SK-N-SH (cell line): ENCODE measurements at regions not wholly inside any gene's neighbourhood (a gene's known extent, or its start where the extent isn't known, plus 50 kb on each side); places are given as distances from the start of the nearest gene placed in this dataset.
"Not testable (repeated sequence)": the region's sequence is repeated elsewhere in the genome, so short reads cannot be mapped to it uniquely, and the experiment has no call there.

ENCODE experiments used
- CTCF ChIA-PET: fragments of 300-600, 350-600 bp; formaldehyde crosslinking; extraction: SDS; loops from one replicate; lab custom pipeline; 2021; lab: Yijun Ruan, JAX
- POLR2A ChIA-PET: fragments of 350-600 bp; sonication (Branson Sonifier 250); formaldehyde crosslinking; extraction: SDS; loops from one replicate; lab custom pipeline; 2020; ENCODE audit warnings: antibody characterized with exemption, inconsistent platforms; lab: Yijun Ruan, JAX
- DNase-seq: peaks from one replicate; pipeline ENCODE4 v3.0.0; 2012
- H2AFZ ChIP-seq: fragments of 200-600 bp; sonication (generic); 2 replicates; pipeline ENCODE4 v1.8.1; 2016; ENCODE audit warnings: antibody characterized with exemption, mild to moderate bottlenecking, low read depth
- H3F3A ChIP-seq: fragments of 200-600 bp; sonication (generic); replicated peaks from 2 replicates; pipeline ENCODE3; 2016; ENCODE audit warnings: antibody characterized with exemption, mild to moderate bottlenecking; ENCODE audit not compliant: insufficient read depth
- H3K27ac ChIP-seq, 2 experiments: fragments of 200-500 bp in 1 of 2; fragments of 200-600 bp in 1 of 2; sonication (Bioruptor generic) in 1 of 2; sonication (generic), shearing (Covaris generic) in 1 of 2; 2 replicates each; pipeline versions ENCODE4 v1.5.1 to v1.6.1; 2014 to 2016; ENCODE audit warnings: low read depth in 2 of 2, inconsistent platforms in 1 of 2, low read length in 1 of 2, mild to moderate bottlenecking in 1 of 2, mixed read lengths in 1 of 2
- H3K27me3 ChIP-seq: fragments of 200-600 bp; sonication (generic), shearing (Covaris generic); 2 replicates; pipeline ENCODE4 v1.6.1; 2016; ENCODE audit warnings: mixed run types; ENCODE audit not compliant: insufficient read depth
- H3K36me3 ChIP-seq, 2 experiments: fragments of 200-500 bp in 1 of 2; fragments of 200-600 bp in 1 of 2; sonication (Bioruptor generic) in 1 of 2; sonication (generic) in 1 of 2; replicated peaks in 1 of 2; 2 replicates each; pipeline versions ENCODE3 to v1.5.1; 2014 to 2016; ENCODE audit warnings: low read length in 1 of 2, mild to moderate bottlenecking in 1 of 2; ENCODE audit not compliant: insufficient read depth in 2 of 2, control insufficient read depth in 1 of 2
- H3K4me1 ChIP-seq, 2 experiments: fragments of 200-500 bp in 1 of 2; fragments of 200-600 bp in 1 of 2; sonication (Bioruptor generic) in 1 of 2; sonication (generic), shearing (Covaris generic) in 1 of 2; 2 replicates each; pipeline versions ENCODE4 v1.5.1 to v1.6.1; 2014 to 2016; ENCODE audit warnings: low read depth in 1 of 2, low read length in 1 of 2, mixed run types in 1 of 2; ENCODE audit not compliant: insufficient read depth in 2 of 2, control insufficient read depth in 1 of 2
- H3K4me2 ChIP-seq: fragments of 200-600 bp; sonication (generic), shearing (Covaris generic); 2 replicates; pipeline ENCODE4 v1.6.1; 2017; ENCODE audit warnings: mixed run types
- H3K4me3 ChIP-seq, 2 experiments: fragments of 200-500 bp in 1 of 2; fragments of 200-600 bp in 1 of 2; sonication (Bioruptor generic) in 1 of 2; sonication (generic), shearing (Covaris generic) in 1 of 2; 2 replicates each; pipeline versions ENCODE4 v1.5.1 to v1.8.1; 2014 to 2016; ENCODE audit warnings: low read depth in 2 of 2, inconsistent platforms in 1 of 2, low read length in 1 of 2, mild to moderate bottlenecking in 1 of 2, mixed read lengths in 1 of 2, moderate library complexity in 1 of 2
- H3K79me2 ChIP-seq: fragments of 200-600 bp; sonication (generic); 2 replicates; pipeline ENCODE4 v1.8.1; 2017; ENCODE audit warnings: mild to moderate bottlenecking; ENCODE audit not compliant: insufficient read depth
- H3K9ac ChIP-seq: fragments of 200-600 bp; sonication (generic); 2 replicates; pipeline ENCODE4 v1.6.1; 2017; ENCODE audit warnings: mixed run types
- H3K9me2 ChIP-seq: fragments of 200-600 bp; sonication (generic); 2 replicates; pipeline ENCODE4 v1.6.1; 2017; ENCODE audit warnings: mixed run types
- H3K9me3 ChIP-seq: fragments of 200-600 bp; sonication (generic); 2 replicates; pipeline ENCODE4 v1.6.1; 2017; ENCODE audit warnings: mixed run types, mild to moderate bottlenecking, moderate library complexity
- H4K20me1 ChIP-seq: fragments of 200-600 bp; sonication (generic); 2 replicates; pipeline ENCODE4 v1.6.1; 2017; ENCODE audit warnings: mild to moderate bottlenecking, mixed run types; ENCODE audit not compliant: insufficient read depth
- ELF1 ChIP-seq: IDR thresholded peaks from 2 replicates; pipeline ENCODE4 v1.4.0; 2012
- FOSL2 ChIP-seq: IDR thresholded peaks from 2 replicates; pipeline ENCODE4 v1.4.0; 2012; ENCODE audit warnings: low read depth, mild to moderate bottlenecking, moderate library complexity, borderline replicate concordance
- FOXM1 ChIP-seq: IDR thresholded peaks from 2 replicates; pipeline ENCODE4 v1.4.0; 2012; ENCODE audit warnings: low read depth, mild to moderate bottlenecking
- GABPA ChIP-seq: IDR thresholded peaks from 2 replicates; pipeline ENCODE4 v1.4.0; 2012; ENCODE audit warnings: low read depth, mild to moderate bottlenecking
- MEF2A ChIP-seq: IDR thresholded peaks from 2 replicates; pipeline ENCODE4 v1.4.0; 2012; ENCODE audit warnings: low read depth, borderline replicate concordance
- NRF1 ChIP-seq: IDR thresholded peaks from 2 replicates; pipeline ENCODE4 v1.6.1; 2012; ENCODE audit warnings: low read depth, mild to moderate bottlenecking, low read length
- RAD21 ChIP-seq: IDR thresholded peaks from 2 replicates; pipeline ENCODE4 v1.6.1; 2012; ENCODE audit warnings: mild to moderate bottlenecking, low read length
- RCOR1 ChIP-seq: fragments of 150-350 bp; IDR thresholded peaks from 2 replicates; pipeline ENCODE4 v1.6.1; 2017; ENCODE audit warnings: antibody characterized with exemption, low read length
- RXRA ChIP-seq: IDR thresholded peaks from 2 replicates; pipeline ENCODE4 v1.4.0; 2012; ENCODE audit warnings: low read depth, mild to moderate bottlenecking, borderline replicate concordance
- TAF1 ChIP-seq: IDR thresholded peaks from 2 replicates; pipeline ENCODE4 v1.6.1; 2012; ENCODE audit warnings: low read depth, mild to moderate bottlenecking, low read length, moderate library complexity, borderline replicate concordance
- TCF12 ChIP-seq: IDR thresholded peaks from 2 replicates; pipeline ENCODE4 v1.4.0; 2012
- TEAD4 ChIP-seq: IDR thresholded peaks from 2 replicates; pipeline ENCODE4 v1.4.0; 2012; ENCODE audit warnings: mild to moderate bottlenecking, borderline replicate concordance; ENCODE audit not compliant: insufficient read depth
- USF1 ChIP-seq: IDR thresholded peaks from 2 replicates; pipeline ENCODE4 v1.4.0; 2012; ENCODE audit warnings: low read depth, borderline replicate concordance
- WGBS: methylation state at CpG from one replicate; pipeline ENCODE4 v1.1.6; 2017; ENCODE audit warnings: low lambda C conversion rate; 5-methylcytosine and 5-hydroxymethylcytosine counted together
- TF ChIP-seq, protein P1 (sequence below): IDR thresholded peaks from 2 replicates; pipeline ENCODE4 v1.4.0; 2012; ENCODE audit warnings: low read depth
- TF ChIP-seq, protein P2 (sequence below): IDR thresholded peaks from 2 replicates; pipeline ENCODE4 v1.4.0; 2012; ENCODE audit warnings: low read depth, borderline replicate concordance
- TF ChIP-seq, protein P3 (sequence below): fragments of 200-600 bp; sonication (generic); IDR thresholded peaks from 2 replicates; pipeline ENCODE4 v1.6.1; 2017; ENCODE audit warnings: antibody characterized with exemption, mild to moderate bottlenecking, moderate library complexity

DNA sequence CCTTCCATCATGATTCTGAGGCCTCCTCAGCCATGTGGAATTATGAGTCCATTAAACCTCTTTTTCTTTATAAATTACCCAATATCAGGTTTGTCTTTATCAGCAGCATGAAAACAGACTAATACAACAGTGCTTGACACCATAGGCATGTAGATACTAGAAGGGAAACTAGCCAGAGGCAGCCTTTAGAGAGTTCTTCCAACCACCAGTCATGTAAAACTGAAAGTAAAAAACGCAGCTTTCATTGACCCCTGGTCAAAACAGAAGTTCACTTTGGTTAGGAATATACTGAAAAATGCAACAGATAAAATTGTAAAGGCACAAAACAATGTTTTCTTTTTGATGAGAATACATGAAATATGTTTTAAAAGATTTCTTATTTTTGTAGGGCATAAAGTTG, 122.8 kb upstream of the L3MBTL4 start:
- H3K36me3 ChIP-seq: no peaks in the 10 kb centered on the region
- H4K20me1 ChIP-seq: no peaks in the 10 kb centered on the region
- no peaks in the 10 kb centered on the region for H3K79me2 ChIP-seq
- no peak overlapping the region for H3K9ac ChIP-seq
- no peak overlapping the region for H3K4me2 ChIP-seq
- H3K4me3 ChIP-seq: no peak overlapping the region
- TF ChIP-seq RAD21: no peak
- TF ChIP-seq ELF1: no peak
- TF ChIP-seq USF1: no peak
- TF ChIP-seq TEAD4: no peak
- TF ChIP-seq TCF12: no peak
- no peak for TF ChIP-seq FOSL2
- TF ChIP-seq RCOR1: no peak
- TF ChIP-seq, protein P1, sequence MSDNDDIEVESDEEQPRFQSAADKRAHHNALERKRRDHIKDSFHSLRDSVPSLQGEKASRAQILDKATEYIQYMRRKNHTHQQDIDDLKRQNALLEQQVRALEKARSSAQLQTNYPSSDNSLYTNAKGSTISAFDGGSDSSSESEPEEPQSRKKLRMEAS: no peak
- TF ChIP-seq RXRA: no peak
- TF ChIP-seq NRF1: no peak
- POLR2A ChIA-PET: no interaction called here
- no peak overlapping the region for H3K27ac ChIP-seq
- CTCF ChIA-PET: interaction anchor here (0.6 to 3.6 kb wide), 5 partner anchors 19 to 658 kb away, joined by 3 to 16 read pairs (median 7); no protein-coding TSS in a partner anchor
- 20% methylated on average over 1 of the region's 1 CpG for WGBS
- H2AFZ ChIP-seq: no peak overlapping the region
- no peaks in the 10 kb centered on the region for H3F3A ChIP-seq
- no peaks in the 10 kb centered on the region for H3K9me3 ChIP-seq
- DNase-seq: no peak
- no peaks in the 10 kb centered on the region for H3K9me2 ChIP-seq
- H3K27me3 ChIP-seq: no peaks in the 10 kb centered on the region
- no peaks in the 10 kb centered on the region; a peak in 1 of 4 replicates for H3K4me1 ChIP-seq

GRCh38 chr18:6541131-6541679, 126.5 kb upstream of the L3MBTL4 start:
- POLR2A ChIA-PET, H3K27ac ChIP-seq: not testable (repeated sequence)

DNA sequence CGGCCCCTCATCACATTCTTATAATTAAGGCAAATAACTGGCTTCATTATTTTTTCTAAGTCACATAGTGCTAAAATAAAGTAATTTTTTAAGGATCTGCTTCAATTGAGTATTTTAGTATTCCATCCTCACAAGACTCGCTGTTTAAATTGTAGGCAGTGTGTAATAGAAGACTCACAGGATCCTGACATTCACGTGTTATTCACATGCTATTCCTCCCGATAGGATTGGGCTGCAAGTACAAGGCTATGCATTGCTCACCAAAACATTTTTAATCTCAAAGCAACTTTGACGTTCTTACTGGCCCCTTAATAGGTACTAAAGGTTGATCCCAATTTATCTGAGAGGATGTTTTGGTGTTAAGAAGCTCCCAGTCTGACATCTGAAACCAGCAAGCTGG, 127.6 kb upstream of the L3MBTL4 start:
- H3K4me1 ChIP-seq: peaks cover 0 to 2% of the 10 kb centered on the region in 2 experiments; a peak in 1 of 4 replicates
- H3K9me3 ChIP-seq: no peaks in the 10 kb centered on the region
- H3K4me2 ChIP-seq: no peak overlapping the region
- no peaks in the 10 kb centered on the region for H3K79me2 ChIP-seq
- DNase-seq: no peak
- H2AFZ ChIP-seq: no peak overlapping the region
- no peaks in the 10 kb centered on the region for H3K27me3 ChIP-seq
- no peak overlapping the region for H3K27ac ChIP-seq
- POLR2A ChIA-PET: interaction anchor here (0.5 kb wide), 1 partner anchor 282 kb away, joined by 3 read pairs; no protein-coding TSS in a partner anchor
- H4K20me1 ChIP-seq: no peaks in the 10 kb centered on the region
- no peak overlapping the region for H3K9ac ChIP-seq
- CTCF ChIA-PET: interaction anchor here (0.7 to 4.8 kb wide), 27 partner anchors 10 to 674 kb away, joined by 3 to 100 read pairs (median 7); partner anchors contain the start of gene ARHGAP28
- H3K9me2 ChIP-seq: no peaks in the 10 kb centered on the region
- 72% methylated on average over 5 of the region's 5 CpGs for WGBS
- no peaks in the 10 kb centered on the region for H3K36me3 ChIP-seq
- no peak overlapping the region for H3K4me3 ChIP-seq
- no peaks in the 10 kb centered on the region for H3F3A ChIP-seq
- TF ChIP-seq TCF12 (no peak), MEF2A (no peak), TAF1 (no peak), GABPA (no peak), FOXM1 (no peak), RXRA (no peak), TEAD4 (no peak), FOSL2 (no peak)
- TF ChIP-seq, protein P2, sequence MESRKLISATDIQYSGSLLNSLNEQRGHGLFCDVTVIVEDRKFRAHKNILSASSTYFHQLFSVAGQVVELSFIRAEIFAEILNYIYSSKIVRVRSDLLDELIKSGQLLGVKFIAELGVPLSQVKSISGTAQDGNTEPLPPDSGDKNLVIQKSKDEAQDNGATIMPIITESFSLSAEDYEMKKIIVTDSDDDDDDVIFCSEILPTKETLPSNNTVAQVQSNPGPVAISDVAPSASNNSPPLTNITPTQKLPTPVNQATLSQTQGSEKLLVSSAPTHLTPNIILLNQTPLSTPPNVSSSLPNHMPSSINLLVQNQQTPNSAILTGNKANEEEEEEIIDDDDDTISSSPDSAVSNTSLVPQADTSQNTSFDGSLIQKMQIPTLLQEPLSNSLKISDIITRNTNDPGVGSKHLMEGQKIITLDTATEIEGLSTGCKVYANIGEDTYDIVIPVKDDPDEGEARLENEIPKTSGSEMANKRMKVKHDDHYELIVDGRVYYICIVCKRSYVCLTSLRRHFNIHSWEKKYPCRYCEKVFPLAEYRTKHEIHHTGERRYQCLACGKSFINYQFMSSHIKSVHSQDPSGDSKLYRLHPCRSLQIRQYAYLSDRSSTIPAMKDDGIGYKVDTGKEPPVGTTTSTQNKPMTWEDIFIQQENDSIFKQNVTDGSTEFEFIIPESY: no peak
- TF ChIP-seq, protein P3, sequence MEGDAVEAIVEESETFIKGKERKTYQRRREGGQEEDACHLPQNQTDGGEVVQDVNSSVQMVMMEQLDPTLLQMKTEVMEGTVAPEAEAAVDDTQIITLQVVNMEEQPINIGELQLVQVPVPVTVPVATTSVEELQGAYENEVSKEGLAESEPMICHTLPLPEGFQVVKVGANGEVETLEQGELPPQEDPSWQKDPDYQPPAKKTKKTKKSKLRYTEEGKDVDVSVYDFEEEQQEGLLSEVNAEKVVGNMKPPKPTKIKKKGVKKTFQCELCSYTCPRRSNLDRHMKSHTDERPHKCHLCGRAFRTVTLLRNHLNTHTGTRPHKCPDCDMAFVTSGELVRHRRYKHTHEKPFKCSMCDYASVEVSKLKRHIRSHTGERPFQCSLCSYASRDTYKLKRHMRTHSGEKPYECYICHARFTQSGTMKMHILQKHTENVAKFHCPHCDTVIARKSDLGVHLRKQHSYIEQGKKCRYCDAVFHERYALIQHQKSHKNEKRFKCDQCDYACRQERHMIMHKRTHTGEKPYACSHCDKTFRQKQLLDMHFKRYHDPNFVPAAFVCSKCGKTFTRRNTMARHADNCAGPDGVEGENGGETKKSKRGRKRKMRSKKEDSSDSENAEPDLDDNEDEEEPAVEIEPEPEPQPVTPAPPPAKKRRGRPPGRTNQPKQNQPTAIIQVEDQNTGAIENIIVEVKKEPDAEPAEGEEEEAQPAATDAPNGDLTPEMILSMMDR: no peak

More at GRCh38 chr18:6541131-6541679, 126.5 kb upstream of the L3MBTL4 start:
- CTCF ChIA-PET: interaction anchor here (0.9 to 4.8 kb wide), 13 partner anchors 12 to 674 kb away, joined by 4 to 100 read pairs (median 5); no protein-coding TSS in a partner anchor
- not testable (repeated sequence) for H4K20me1 ChIP-seq, H3K4me1 ChIP-seq, H3K9me2 ChIP-seq, H3K79me2 ChIP-seq, H3K4me2 ChIP-seq, H3K36me3 ChIP-seq, H3K27me3 ChIP-seq, H3K4me3 ChIP-seq, H3F3A ChIP-seq, H3K9me3 ChIP-seq, H3K9ac ChIP-seq, H2AFZ ChIP-seq
- TF ChIP-seq RAD21: peak; percentile 42; the same call in 1 of the 2 replicates
- WGBS: 75% methylated on average over 6 of the region's 6 CpGs
- DNase-seq: peak; percentile 15
